GM23338 (cell line): ENCODE measurements at regions not wholly inside any gene's neighbourhood (a gene's known extent, or its start where the extent isn't known, plus 50 kb on each side); places are given as distances from the start of the nearest gene placed in this dataset.

ENCODE experiments used
- ATAC-seq: fragments of 200-7000 bp; cut with Tn5 transposase; 3 replicates; pipeline ENCODE4 v1.9.1; 2020
- DNase-seq: peaks from one replicate; pipeline ENCODE4 v3.0.0-alpha.2; 2015; ENCODE audit warnings: low spot score
- H2AFZ ChIP-seq: fragments of 200-600 bp; sonication (generic); 2 replicates; pipeline ENCODE4 v1.8.0; 2016; ENCODE audit warnings: antibody characterized with exemption, mild to moderate bottlenecking, moderate library complexity
- H3F3A ChIP-seq: fragments of 200-600 bp; sonication (generic); replicated peaks from 2 replicates; pipeline ENCODE4 v1.8.0; 2017; ENCODE audit warnings: antibody characterized with exemption, mixed run types, low read depth
- H3K27ac ChIP-seq: fragments of 200-600 bp; sonication (generic); 2 replicates; pipeline ENCODE4 v1.6.1; 2016; ENCODE audit warnings: low read depth
- H3K27me3 ChIP-seq: fragments of 200-600 bp; sonication (generic); 2 replicates; pipeline ENCODE4 v1.8.0; 2016; ENCODE audit warnings: mild to moderate bottlenecking, mixed run types, moderate library complexity; ENCODE audit not compliant: insufficient read depth
- H3K36me3 ChIP-seq: fragments of 200-600 bp; sonication (generic); 2 replicates; pipeline ENCODE4 v1.8.0; 2016; ENCODE audit warnings: mild to moderate bottlenecking; ENCODE audit not compliant: insufficient read depth
- H3K4me1 ChIP-seq: fragments of 200-600 bp; sonication (generic); 2 replicates; pipeline ENCODE4 v1.8.0; 2016; ENCODE audit warnings: mild to moderate bottlenecking, moderate library complexity; ENCODE audit not compliant: insufficient read depth
- H3K4me2 ChIP-seq: fragments of 200-600 bp; sonication (generic); 2 replicates; pipeline ENCODE4 v1.7.1; 2017; ENCODE audit warnings: mixed run types
- H3K4me3 ChIP-seq: fragments of 200-600 bp; sonication (generic); 2 replicates; pipeline ENCODE4 v1.6.1; 2016; ENCODE audit warnings: mixed run types
- H3K79me2 ChIP-seq: fragments of 200-600 bp; sonication (generic); replicated peaks from 2 replicates; pipeline ENCODE4 v1.8.0; 2017; ENCODE audit warnings: mild to moderate bottlenecking; ENCODE audit not compliant: insufficient read depth
- H3K9me2 ChIP-seq: fragments of 200-600 bp; sonication (generic); 2 replicates; pipeline ENCODE4 v1.8.0; 2017; ENCODE audit not compliant: insufficient read depth
- H4K20me1 ChIP-seq: fragments of 200-600 bp; sonication (generic); replicated peaks from 2 replicates; pipeline ENCODE4 v1.8.0; 2017; ENCODE audit warnings: mild to moderate bottlenecking; ENCODE audit not compliant: insufficient read depth
- H3K27ac Mint-ChIP-seq: 2 replicates; pipeline ENCODE4 v1.8.0; 2020; ENCODE audit warnings: inconsistent platforms, mild to moderate bottlenecking, moderate library complexity, mixed read lengths
- H3K27me3 Mint-ChIP-seq: 3 replicates; pipeline ENCODE4 v1.8.0; 2022; ENCODE audit warnings: low read depth, mild to moderate bottlenecking, moderate library complexity, mixed read lengths, inconsistent platforms; ENCODE audit not compliant: insufficient read depth, poor library complexity
- H3K36me3 Mint-ChIP-seq: 3 replicates; pipeline ENCODE4 v1.8.0; 2021; ENCODE audit warnings: low read depth, mild to moderate bottlenecking, inconsistent platforms, moderate library complexity, mixed read lengths
- H3K4me1 Mint-ChIP-seq: 3 replicates; pipeline ENCODE4 v1.8.0; 2020; ENCODE audit warnings: mild to moderate bottlenecking, inconsistent platforms, mixed read lengths
- H3K4me3 Mint-ChIP-seq: 3 replicates; pipeline ENCODE4 v1.8.0; 2021; ENCODE audit warnings: moderate library complexity, mild to moderate bottlenecking, inconsistent platforms, mixed read lengths
- H3K9me3 Mint-ChIP-seq: 3 replicates; pipeline ENCODE4 v1.8.0; 2020; ENCODE audit warnings: moderate library complexity, mild to moderate bottlenecking, inconsistent platforms, mixed read lengths
- CREB1 ChIP-seq: fragments of 250-450 bp; sonication (Bioruptor Pico); IDR thresholded peaks from 2 replicates; pipeline ENCODE4 v1.5.0; 2020; ENCODE audit warnings: low read depth, mild to moderate bottlenecking, moderate library complexity
- CTCF ChIP-seq, 2 experiments: fragments of 200-600 bp in 1 of 2; sonication (generic) in 1 of 2; conservative IDR thresholded peaks; 2 replicates each; pipeline versions ENCODE4 v1.5.1 to v1.6.1; 2016 to 2017; ENCODE audit warnings: antibody characterized with exemption in 2 of 2, low read depth in 2 of 2, mild to moderate bottlenecking in 2 of 2, moderate library complexity in 1 of 2
- ETS1 ChIP-seq: IDR thresholded peaks from 2 replicates; pipeline ENCODE4 v1.6.1; 2016; ENCODE audit warnings: antibody characterized with exemption
- EZH2 ChIP-seq: fragments of 200-600 bp; sonication (generic); IDR thresholded peaks from one replicate; pipeline ENCODE4 v1.8.0; 2017; ENCODE audit warnings: antibody characterized with exemption, mild to moderate bottlenecking, low read depth; ENCODE audit not compliant: unreplicated experiment
- EZH2phosphoT487 ChIP-seq: fragments of 200-600 bp; sonication (generic); IDR thresholded peaks from one replicate; pipeline ENCODE4 v1.8.1; 2018; ENCODE audit warnings: antibody characterized with exemption; ENCODE audit not compliant: unreplicated experiment
- JUNB ChIP-seq: IDR thresholded peaks from one replicate; pipeline ENCODE4 v1.6.1; 2016; ENCODE audit warnings: antibody characterized with exemption; ENCODE audit not compliant: unreplicated experiment
- REST ChIP-seq: IDR thresholded peaks from one replicate; pipeline ENCODE4 v1.6.1; 2018; ENCODE audit warnings: antibody characterized with exemption; ENCODE audit not compliant: unreplicated experiment
- STAT1 ChIP-seq: IDR thresholded peaks from one replicate; pipeline ENCODE4 v1.6.1; 2016; ENCODE audit warnings: antibody characterized with exemption; ENCODE audit not compliant: unreplicated experiment
- ZNF114 ChIP-seq: fragments of 250-450 bp; sonication (Bioruptor Pico); IDR thresholded peaks from 2 replicates; pipeline ENCODE4 v1.5.0; 2020; ENCODE audit warnings: mild to moderate bottlenecking, moderate library complexity
- ZNF462 ChIP-seq: fragments of 250-450 bp; sonication (Bioruptor Pico); IDR thresholded peaks from 2 replicates; pipeline ENCODE4 v1.5.0; 2020; ENCODE audit warnings: mild to moderate bottlenecking, moderate library complexity

- no peaks in the 10 kb centered on the region; the same call in 2 of the 3 replicates for H3K9me3 Mint-ChIP-seq
- Histone ChIP-seq H3K4me1 (no peaks in the 10 kb centered on the region), H3K36me3 (no peaks in the 10 kb centered on the region), H4K20me1 (no peaks in the 10 kb centered on the region), H3K79me2 (no peaks in the 10 kb centered on the region), H3K9me2 (no peaks in the 10 kb centered on the region), H3K27ac (no peak overlapping the region), H3K4me3 (no peak overlapping the region), H3K27me3 (no peaks in the 10 kb centered on the region), H2AFZ (no peak overlapping the region), H3K4me2 (no peak overlapping the region), H3F3A (no peaks in the 10 kb centered on the region)
- no peak overlapping the region for H3K4me3 Mint-ChIP-seq
- no peaks in the 10 kb centered on the region for H3K36me3 Mint-ChIP-seq
- no peak overlapping the region for H3K27ac Mint-ChIP-seq
- ATAC-seq (no peak), DNase-seq (no peak)
- TF ChIP-seq CREB1 (CRISPR knock-in tag): no peak
- no peak for TF ChIP-seq REST
- no peak for TF ChIP-seq EZH2phosphoT487
- no peak for TF ChIP-seq JUNB
- TF ChIP-seq ETS1: no peak
- no peak for TF ChIP-seq EZH2
- TF ChIP-seq STAT1: no peak
- TF ChIP-seq ZNF462 (CRISPR knock-in tag): no peak
- TF ChIP-seq ZNF114 (CRISPR knock-in tag): no peak
- no peak for TF ChIP-seq CTCF (conservative IDR thresholded peaks at IDR 0.05; ENCODE audit: low read depth in 2 of 2)
- no peaks in the 10 kb centered on the region for H3K27me3 Mint-ChIP-seq
- peaks cover 15% of the 10 kb centered on the region for H3K4me1 Mint-ChIP-seq
These were observed 124.3 kb upstream of the SPRED1 start for GRCh38 chr15:38128341-38128781.
